ENCODE measurements at regions not wholly inside any gene's neighbourhood (a gene's known extent, or its start where the extent isn't known, plus 50 kb on each side); places are given as distances from the start of the nearest gene placed in this dataset.

DNA sequence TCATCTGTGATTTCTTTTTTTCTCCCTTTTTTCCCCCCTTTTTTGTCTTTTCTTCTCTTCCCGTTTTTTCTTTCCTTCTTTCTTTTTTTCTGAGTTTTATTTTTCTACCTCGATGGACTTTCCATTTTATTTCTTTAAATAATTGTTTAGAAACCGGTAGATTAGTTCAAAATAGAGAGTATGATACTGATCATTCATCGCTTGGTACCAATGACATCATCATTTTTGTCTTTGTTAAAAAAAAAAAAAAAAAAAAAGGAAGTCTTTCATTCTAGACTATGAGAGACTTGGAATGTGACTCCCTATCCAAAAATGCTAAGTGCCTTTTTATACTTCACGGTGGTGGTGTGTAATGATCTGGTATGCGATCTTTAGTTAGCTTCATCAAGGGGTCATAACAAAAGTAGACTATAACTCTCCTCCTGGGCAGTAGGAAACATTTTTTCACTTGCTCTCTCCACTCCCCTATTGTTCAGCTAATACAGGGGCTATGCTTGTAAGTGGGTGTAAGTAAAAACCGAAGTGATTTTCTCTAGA is 1517.5 kb upstream of the ZEB2 start:
- DNase-seq = no peak

GRCh38 chr2:146031158-146031557 is 1511.2 kb upstream of the ZEB2 start:
- no peak for DNase-seq

DNA sequence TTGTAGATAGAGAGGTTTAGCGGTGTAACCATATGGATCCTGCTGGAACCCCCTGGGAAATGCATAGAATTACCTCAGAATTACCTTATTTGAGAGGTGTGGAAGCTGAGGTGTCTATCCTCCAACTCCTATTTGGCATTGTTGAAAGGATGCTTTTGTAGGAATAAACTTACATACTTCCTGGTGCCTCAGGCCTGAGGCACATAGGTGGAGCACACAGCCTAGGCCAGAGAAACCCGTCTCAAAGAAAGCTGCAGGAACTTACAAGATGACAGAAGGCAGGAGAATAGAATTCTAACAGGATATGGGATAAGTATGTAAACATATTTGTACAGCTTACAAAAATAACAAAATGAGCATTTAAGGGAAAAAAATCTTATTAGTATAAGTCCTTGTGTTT is 1507.2 kb upstream of the ZEB2 start:
- no peak for DNase-seq

GRCh38 chr2:146025519-146025918 is 1505.6 kb upstream of the ZEB2 start:
- no peak for DNase-seq

DNA sequence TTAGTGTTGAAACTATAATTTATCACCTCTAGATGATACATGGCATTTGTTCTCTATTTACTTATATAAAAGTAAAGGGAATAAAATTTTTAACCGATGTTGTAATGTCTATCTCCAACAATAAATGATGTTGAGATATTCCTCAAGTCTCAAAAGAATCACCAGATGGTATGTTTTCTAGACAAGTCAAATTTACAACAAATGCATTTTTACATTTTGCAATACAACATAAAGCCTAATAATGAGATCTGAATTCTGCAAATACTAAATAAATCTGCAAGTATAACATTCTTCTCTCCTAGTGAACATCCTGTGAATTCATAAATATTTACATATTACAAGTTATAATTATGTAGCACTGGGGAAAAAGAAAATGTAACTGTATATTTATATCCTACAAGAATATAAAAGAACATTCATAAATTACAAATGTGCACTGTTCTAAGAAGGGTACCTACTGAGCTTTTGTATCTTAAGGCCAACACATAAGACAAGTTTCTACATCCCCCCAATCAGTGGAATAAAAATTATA is 1504.4 kb upstream of the ZEB2 start:
- DNase-seq = no peak

GRCh38 chr2:146004462-146004861 is 1484.5 kb upstream of the ZEB2 start:
- DNase-seq = peak in 1 of 3 donors; percentile 45

- DNase-seq = no peak
Observed at GRCh38 chr2:146003337-146003736, 1483.4 kb upstream of the ZEB2 start.

DNA sequence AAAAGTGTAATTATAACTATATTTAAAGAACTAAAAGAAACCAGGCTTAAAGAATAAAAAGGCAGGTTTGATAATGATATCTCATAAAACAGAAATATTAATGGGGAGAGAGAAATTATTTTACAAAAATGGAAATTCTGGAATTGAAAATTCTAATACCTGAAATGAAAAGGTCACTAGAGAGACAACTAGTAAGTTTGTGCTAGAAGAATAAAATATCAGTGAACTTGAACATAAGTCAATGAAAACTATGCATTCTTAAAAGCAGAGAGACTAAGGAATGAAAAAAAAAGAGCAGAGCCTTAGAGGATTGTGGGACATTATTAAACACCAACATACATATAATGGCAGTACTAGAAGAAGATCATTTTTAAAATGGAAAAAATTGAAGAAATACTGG is 1475.0 kb upstream of the ZEB2 start:
- no peak for DNase-seq

DNA sequence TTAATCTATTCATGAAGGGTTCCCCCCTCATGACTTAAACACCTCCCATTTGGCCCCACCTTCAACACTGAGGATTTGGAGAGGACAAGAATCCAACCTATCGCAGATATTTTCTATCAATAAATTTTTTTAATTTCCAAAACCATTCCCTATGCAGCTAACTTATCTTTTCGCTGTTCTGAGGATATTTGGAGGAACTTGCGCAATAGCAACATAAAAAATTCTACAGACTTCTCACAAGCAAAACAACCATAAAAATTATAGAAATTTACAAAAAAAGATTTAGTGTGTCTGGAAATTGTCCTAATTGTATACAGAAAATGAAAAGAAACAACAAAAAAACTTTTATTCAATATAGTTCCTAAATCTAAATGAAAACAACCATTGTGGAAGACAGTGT is 1472.7 kb upstream of the ZEB2 start:
- DNase-seq = no peak

DNA sequence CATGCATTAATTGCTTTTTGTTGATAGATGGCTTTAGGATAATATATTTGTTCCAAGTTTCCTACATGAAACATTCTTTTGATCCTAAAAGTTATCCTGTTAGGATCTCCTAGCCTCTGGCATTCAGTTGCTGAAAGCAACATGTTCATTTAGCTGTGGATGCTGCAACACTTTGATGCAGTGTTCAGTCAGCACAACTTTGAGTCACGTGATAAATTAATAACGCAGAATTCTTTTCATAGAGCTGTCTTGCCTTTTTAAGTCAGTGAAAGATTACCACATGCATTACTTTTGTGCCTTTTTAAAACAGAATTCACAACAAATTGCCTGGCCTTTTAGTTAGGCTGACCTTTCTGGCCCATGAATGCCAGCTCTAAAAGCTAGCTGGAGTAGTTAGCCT is 1467.9 kb upstream of the ZEB2 start:
- no peak for DNase-seq

DNA sequence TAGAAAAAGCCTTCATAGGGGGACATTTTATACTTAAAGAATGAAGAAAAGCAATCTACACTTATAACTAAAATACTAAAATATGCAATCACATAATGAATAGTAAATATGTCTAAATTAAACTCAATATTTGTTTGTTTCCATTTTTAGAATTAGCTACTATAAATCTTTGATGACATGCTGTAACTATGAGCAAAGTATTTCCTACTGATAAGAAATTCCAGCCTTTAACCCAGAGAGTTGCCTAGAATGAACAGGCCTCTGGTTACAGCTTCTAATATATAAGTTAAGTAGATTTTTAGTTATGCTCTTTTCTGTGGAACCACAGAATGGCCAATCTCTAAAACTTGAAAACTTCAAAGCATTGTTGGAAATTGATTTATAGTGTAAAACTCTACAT is 1465.6 kb upstream of the ZEB2 start:
- DNase-seq = no peak

GRCh38 chr2:145984580-145984979 is 1464.7 kb upstream of the ZEB2 start:
- DNase-seq = peak in 1 of 3 donors; percentile 29

DNA sequence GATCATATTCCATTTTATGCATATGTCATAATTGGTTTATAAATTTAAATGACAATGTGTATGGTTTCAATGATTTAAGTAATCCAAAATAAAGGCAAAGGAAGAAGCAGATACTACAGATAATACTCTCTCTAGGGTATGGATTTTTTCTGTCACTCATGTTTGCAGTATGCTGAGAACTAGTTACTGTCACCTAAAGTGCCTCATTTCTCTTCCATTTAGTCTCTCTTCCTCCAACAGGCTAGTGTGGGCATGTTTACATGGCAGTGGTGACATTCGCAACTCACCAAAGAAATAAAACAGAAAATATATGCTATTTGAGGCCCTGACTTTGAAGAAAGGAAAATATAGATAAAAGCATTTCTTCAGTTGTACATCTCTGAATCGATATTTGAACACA is 1460.4 kb upstream of the ZEB2 start:
- no peak for DNase-seq

DNA sequence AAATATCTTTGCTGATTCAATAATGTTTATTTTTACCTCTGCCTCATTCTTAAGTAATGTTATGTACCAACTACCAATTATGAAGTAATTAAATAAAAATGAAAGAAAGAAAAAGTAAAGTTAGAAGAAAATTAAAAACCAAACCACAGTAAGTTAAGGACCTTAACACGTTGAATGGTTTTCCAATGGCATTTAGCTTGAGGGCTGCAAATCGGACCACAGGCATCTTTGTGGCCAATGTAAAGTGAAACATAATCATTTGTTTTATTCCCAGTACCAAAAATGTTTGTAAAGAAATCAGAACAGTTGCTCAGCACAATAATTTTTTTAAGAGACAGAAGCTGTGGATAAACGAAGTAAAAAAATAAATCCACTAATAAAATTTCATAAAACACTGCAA is 1455.5 kb upstream of the ZEB2 start:
- DNase-seq = no peak

GRCh38 chr2:145961846-145962245 is 1441.9 kb upstream of the ZEB2 start:
- no peak for DNase-seq

DNA sequence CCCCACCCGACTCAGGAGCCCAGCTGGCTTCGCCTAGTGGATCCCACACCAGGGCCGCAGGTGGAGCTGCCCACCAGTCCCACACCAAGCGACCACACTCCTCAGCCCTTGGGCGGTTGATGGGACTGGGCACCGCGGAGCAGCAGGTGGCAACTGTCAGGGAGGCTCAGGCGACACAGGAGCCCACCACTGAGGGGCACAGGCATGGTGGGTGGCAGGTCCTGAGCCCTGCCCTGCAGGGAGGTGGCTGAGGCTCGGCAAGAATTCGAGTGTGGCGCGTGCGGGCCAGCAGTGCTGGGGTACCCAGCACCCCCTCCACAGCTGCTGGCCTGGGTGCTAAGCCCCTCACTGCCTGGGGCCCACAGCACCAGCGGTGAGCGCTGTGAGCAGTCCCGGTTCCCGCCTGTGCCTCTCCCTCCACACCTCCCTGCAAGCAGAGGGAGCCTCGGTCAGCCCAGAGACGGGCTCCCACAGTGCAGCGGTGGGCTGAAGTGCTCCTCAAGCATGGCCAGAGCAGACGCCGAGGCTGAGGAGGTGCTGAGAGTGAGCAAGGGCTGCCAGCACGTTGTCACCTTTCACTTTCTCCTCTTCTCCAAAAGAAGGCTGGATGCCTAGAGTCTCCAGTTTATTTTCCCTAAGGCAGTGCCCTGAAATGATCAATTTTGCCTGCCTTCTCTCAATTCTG is 1440.7 kb upstream of the ZEB2 start:
- no peak for DNase-seq

GRCh38 chr2:145958611-145959010 is 1438.7 kb upstream of the ZEB2 start:
- DNase-seq = no peak

GRCh38 chr2:145957929-145958328 is 1438.0 kb upstream of the ZEB2 start:
- no peak for DNase-seq

- DNase-seq = no peak
Observed at GRCh38 chr2:145939949-145940348, 1420.0 kb upstream of the ZEB2 start.

DNA sequence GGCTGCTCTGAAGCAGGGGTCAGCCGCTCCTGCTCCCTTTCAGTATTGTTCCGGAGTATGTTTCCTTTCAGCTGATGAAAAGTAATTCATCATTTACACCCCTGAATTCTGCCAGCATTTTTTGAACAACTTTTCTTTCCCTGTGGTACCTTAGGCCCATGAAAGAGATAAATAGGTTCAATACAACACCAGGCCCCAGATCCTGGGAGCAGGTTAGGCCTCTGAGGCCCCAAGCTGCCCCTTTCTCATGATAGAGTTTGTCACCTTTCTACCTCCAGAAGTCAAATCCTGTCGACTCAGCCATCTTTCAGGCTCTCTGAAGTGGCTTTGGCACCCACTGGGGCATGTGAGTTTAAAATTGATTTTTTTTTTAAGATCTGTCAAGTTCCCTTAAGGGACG is 1415.1 kb upstream of the ZEB2 start:
- DNase-seq = no peak

GRCh38 chr2:145931781-145932395 is 1412.0 kb upstream of the ZEB2 start:
- DNase-seq = no peak

DNA sequence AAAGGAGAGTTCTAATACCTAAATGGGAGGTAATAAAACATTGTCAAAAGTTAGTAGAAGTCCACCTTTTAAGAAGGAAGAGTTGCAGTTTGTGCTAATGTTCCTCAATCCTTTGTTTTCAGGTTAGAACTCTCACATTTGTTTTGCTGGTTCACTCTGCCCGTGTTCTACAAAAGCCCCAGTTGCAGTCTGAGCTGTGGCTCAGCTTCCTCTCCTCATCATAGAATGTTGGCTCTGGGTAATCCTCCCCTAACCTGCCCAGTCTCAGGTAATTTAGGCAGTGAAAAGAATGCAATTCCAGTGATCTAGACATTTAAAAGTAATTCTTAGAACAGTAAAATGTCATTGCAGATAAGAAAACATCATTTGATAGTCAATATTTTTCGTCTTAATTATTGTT is 1410.4 kb upstream of the ZEB2 start:
- no peak for DNase-seq

GRCh38 chr2:145927131-145927950 is 1407.4 kb upstream of the ZEB2 start:
- DNase-seq = peak in 1 of 3 donors; percentile 51
